ENCODE measurements at regions not wholly inside any gene's neighbourhood (a gene's known extent, or its start where the extent isn't known, plus 50 kb on each side); places are given as distances from the start of the nearest gene placed in this dataset.

DNA sequence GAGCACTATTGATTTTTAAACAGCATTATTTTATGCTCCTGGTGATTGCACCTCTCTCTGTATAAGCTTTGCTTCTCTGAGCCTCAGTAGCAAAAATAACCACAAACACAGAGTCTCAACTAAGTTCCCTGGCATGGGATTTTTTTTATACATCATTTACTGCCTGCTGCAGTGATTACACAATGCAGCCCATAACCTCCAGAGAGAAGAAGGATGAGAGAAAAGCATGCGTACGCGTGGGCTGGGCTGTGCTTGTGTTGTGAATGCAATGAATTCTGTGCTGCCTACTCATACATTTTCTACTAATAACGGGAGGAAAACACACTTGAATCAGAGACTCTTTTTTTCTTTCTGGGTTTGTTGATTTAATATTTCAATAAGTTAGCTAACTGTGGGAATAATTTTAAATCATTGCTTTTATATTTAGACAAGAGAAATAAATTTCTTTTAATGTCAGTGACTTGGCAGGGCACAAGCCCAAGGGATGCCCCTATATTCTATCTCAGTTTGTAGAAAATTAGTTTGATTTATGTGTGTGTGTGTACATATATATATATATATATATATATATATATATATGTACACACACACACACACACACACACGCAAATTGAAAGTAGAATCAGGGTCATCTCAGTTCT is 351.5 kb downstream of the MED10 start:
- TF ChIP-seq EP300 (IDR thresholded peaks at IDR 0.05) (no peak), POLR2AphosphoS5 (IDR thresholded peaks at IDR 0.05) (no peak)
- DNase-seq (ENCODE audit: extremely low spot score), result no peak
- intact Hi-C loops (cut with DNase I), result no loop called here

DNA sequence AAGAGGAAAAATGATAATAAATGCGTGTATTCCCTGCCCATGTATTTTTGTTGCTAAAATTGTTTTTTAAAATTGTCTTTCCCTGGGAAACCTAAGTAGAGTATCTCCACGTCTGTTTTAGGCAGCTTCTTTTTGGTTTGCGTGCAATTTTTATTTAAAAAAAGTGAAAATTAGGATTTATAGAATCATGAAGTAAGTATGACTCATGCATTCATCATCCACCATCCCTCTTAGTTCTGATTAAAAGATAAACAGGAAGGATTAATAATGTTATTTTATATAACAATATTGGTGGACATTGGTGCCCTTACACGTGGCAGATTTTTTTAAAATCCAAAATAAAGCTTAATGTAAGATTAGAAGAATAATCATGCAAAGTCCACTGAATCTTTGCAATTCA is 358.7 kb downstream of the MED10 start:
- no peaks in the 10 kb centered on the region for H3K27me3 ChIP-seq
- DNase-seq (ENCODE audit: extremely low spot score), result no peak
- H3K36me3 ChIP-seq, result no peaks in the 10 kb centered on the region
- no peak for TF ChIP-seq POLR2A (IDR thresholded peaks at IDR 0.05; ENCODE audit: low read depth)
- TF ChIP-seq, protein P1, sequence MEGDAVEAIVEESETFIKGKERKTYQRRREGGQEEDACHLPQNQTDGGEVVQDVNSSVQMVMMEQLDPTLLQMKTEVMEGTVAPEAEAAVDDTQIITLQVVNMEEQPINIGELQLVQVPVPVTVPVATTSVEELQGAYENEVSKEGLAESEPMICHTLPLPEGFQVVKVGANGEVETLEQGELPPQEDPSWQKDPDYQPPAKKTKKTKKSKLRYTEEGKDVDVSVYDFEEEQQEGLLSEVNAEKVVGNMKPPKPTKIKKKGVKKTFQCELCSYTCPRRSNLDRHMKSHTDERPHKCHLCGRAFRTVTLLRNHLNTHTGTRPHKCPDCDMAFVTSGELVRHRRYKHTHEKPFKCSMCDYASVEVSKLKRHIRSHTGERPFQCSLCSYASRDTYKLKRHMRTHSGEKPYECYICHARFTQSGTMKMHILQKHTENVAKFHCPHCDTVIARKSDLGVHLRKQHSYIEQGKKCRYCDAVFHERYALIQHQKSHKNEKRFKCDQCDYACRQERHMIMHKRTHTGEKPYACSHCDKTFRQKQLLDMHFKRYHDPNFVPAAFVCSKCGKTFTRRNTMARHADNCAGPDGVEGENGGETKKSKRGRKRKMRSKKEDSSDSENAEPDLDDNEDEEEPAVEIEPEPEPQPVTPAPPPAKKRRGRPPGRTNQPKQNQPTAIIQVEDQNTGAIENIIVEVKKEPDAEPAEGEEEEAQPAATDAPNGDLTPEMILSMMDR (IDR thresholded peaks at IDR 0.05), result no peak
- no peak for TF ChIP-seq POLR2AphosphoS5 (IDR thresholded peaks at IDR 0.05)
- TF ChIP-seq EP300 (IDR thresholded peaks at IDR 0.05), result no peak
- 50% methylated on average over 4 of the region's 4 CpGs for WGBS
- H3K9me3 ChIP-seq, result no peaks in the 10 kb centered on the region
- intact Hi-C loops (cut with DNase I), result no loop called here
- no peak overlapping the region for H3K27ac ChIP-seq (replicated peaks in 1 of 4)
- H3K4me1 ChIP-seq, result no peaks in the 10 kb centered on the region
- no peak overlapping the region for H3K4me3 ChIP-seq

More for the DNA sequence above, 351.5 kb downstream of the MED10 start:
- Histone ChIP-seq H3K27me3 (no peaks in the 10 kb centered on the region), H3K9me3 (no peaks in the 10 kb centered on the region), H3K4me3 (no peak overlapping the region), H3K4me1 (no peaks in the 10 kb centered on the region), H3K36me3 (no peaks in the 10 kb centered on the region), H3K27ac (replicated peaks in 1 of 4) (no peak overlapping the region)
- 56% methylated on average over 5 of the region's 5 CpGs for WGBS

DNA sequence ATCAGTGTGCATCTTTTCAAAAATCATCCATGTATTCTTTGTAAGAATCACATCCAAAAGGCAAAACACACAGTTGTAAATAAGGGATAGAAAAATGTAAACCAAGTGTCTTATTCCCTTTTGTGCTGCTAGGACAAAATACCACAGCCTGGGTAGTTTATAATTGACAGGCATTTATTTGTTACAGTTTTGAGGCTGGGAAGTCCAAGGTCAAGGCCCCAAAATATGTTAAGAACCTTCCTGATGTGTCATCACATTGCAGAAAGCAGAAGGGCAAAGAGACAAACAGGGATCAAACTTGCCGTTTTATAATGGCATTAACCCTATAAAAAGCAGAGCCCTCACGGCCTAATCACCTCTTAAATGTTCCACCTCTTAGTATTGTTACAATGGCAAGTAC is 364.8 kb downstream of the MED10 start:
- DNase-seq (ENCODE audit: extremely low spot score), result no peak
- 53% methylated on average over 2 of the region's 2 CpGs for WGBS
- Histone ChIP-seq H3K36me3 (no peaks in the 10 kb centered on the region), H3K4me3 (no peak overlapping the region), H3K27me3 (no peaks in the 10 kb centered on the region), H3K27ac (replicated peaks in 1 of 4) (no peak overlapping the region), H3K9me3 (no peaks in the 10 kb centered on the region), H3K4me1 (no peaks in the 10 kb centered on the region)
- no peak for TF ChIP-seq EP300 (IDR thresholded peaks at IDR 0.05)
- intact Hi-C loops (cut with DNase I), result no loop called here

DNA sequence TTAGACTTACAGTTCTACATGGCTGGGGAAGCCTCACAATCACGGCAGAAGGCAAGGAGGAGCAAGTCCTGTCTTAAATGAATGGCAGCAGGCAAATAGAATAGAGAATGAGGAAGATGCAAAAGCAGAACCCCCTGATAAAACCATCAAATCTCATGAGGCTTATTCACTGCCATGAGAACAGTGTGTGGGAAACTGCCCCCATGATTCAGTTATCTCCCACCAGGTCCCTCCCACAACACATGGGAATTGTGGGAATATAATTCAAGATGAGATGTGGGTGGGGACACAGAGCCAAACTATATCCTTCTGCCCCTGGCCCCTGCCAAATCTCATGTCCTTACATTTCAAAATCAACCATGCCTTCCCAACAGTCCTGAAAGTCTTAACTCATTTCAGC is 367.1 kb downstream of the MED10 start:
- H3K4me3 ChIP-seq, result no peak overlapping the region
- H3K36me3 ChIP-seq, result no peaks in the 10 kb centered on the region
- no peak overlapping the region for H3K27ac ChIP-seq (replicated peaks in 1 of 4)
- TF ChIP-seq POLR2A (IDR thresholded peaks at IDR 0.05; ENCODE audit: low read depth) (no peak), POLR2AphosphoS5 (IDR thresholded peaks at IDR 0.05) (no peak), EP300 (IDR thresholded peaks at IDR 0.05) (no peak)
- TF ChIP-seq, protein P1 (IDR thresholded peaks at IDR 0.05), result no peak
- no peak for DNase-seq (ENCODE audit: extremely low spot score)
- no peaks in the 10 kb centered on the region for H3K9me3 ChIP-seq
- intact Hi-C loops (cut with DNase I), result no loop called here
- no peaks in the 10 kb centered on the region for H3K27me3 ChIP-seq
- WGBS, result 50% methylated on average over 1 of the region's 1 CpG
- no peaks in the 10 kb centered on the region for H3K4me1 ChIP-seq

DNA sequence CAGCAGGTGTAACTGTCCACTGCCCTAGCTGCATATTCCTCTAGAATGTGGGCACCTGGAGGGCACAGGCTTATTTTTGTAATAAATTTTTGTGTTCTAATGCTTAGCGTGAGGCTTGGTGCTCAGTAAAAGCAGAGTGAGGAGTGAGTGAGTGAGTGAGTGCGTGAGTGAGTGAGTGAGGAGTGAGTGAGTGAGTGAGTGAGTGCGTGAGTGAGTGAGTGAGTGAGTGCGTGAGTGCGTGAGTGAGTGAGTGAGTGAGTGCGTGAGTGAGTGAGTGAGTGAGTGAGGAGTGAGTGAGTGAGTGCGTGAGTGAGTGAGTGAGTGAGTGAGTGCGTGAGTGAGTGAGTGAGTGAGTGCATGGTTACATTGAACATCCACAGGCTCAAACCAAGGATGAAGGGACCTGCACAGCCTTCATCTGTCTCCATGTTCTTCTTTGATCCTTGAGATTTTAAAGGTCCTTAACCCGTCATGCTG is 371.5 kb downstream of the MED10 start:
- TF ChIP-seq EP300 (IDR thresholded peaks at IDR 0.05), result no peak
- Histone ChIP-seq H3K27me3 (peaks cover 0 to 11% (median 0%) of the 10 kb centered on the region in 4 donors), H3K4me3 (no peak overlapping the region), H3K27ac (replicated peaks in 1 of 4) (no peak overlapping the region), H3K4me1 (no peaks in the 10 kb centered on the region), H3K36me3 (no peaks in the 10 kb centered on the region), H3K9me3 (no peaks in the 10 kb centered on the region)
- WGBS, result 87% methylated on average over 8 of the region's 9 CpGs
- no peak for DNase-seq (ENCODE audit: extremely low spot score)
- intact Hi-C loops (cut with DNase I), result no loop called here

DNA sequence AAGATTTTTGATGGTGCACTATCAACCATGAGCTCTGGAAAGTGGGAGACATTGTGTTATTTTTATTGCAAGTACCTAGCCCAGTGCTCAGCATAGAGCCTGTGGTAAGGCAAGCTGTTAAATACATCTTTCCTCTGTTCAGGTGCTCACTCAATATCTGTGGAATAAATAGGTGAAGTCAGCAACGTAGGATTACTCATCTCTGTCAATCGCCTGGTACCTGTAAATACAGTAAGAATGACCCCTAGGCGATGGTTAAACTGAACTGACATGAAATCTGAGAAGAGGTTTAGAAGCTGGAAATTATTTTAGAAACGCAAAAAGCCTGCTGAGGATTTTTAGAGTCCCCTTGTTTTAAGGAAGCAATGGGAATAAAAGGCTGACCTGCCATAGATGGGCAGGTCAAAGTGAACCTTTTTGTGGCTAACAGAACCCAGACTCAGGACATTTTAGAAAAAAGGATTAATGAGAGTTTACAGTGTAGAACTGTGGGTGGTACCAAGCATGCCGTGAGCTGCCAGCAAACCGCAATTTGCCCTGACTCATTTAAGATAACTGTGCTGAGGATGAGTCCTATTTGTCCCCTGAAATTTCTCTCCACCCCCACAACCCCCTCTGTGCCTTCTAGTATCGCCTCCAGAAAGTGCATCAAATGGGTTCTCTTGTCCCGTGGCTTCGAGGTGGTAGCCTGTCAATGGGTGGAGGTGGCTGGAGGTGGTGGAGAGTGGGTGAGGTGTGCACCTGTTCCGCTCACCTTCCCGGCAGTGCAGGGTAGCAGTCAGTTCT is 375.1 kb downstream of the MED10 start:
- Histone ChIP-seq H3K36me3 (no peaks in the 10 kb centered on the region), H3K27ac (replicated peaks in 1 of 4) (no peak overlapping the region), H3K9me3 (no peaks in the 10 kb centered on the region), H3K4me3 (no peak overlapping the region), H3K27me3 (peaks cover 0 to 11% (median 0%) of the 10 kb centered on the region in 4 donors), H3K4me1 (no peaks in the 10 kb centered on the region)
- WGBS, result 78% methylated on average over 11 of the region's 11 CpGs
- DNase-seq (ENCODE audit: extremely low spot score), result no peak
- intact Hi-C loops (cut with DNase I), result no loop called here
- TF ChIP-seq POLR2AphosphoS5 (IDR thresholded peaks at IDR 0.05), result no peak
- no peak for TF ChIP-seq EP300 (IDR thresholded peaks at IDR 0.05)
- TF ChIP-seq, protein P1 (IDR thresholded peaks at IDR 0.05), result no peak
- TF ChIP-seq POLR2A (IDR thresholded peaks at IDR 0.05; ENCODE audit: low read depth), result no peak
